CD4-positive, alpha-beta T cell (primary cell): ENCODE measurements at regions not wholly inside any gene's neighbourhood (a gene's known extent, or its start where the extent isn't known, plus 50 kb on each side); places are given as distances from the start of the nearest gene placed in this dataset.

Experiments used
- ATAC-seq: fragments of 200-7000 bp; cut with Tn5 transposase; one replicate; pipeline ENCODE4 v1.10.0; 2022; ENCODE audit warnings: mild to moderate bottlenecking; ENCODE audit not compliant: poor library complexity
- CTCF ChIA-PET: fragments of 350-600 bp; sonication (Branson Sonifier 250); formaldehyde crosslinking; loops from one replicate; lab custom pipeline; 2021; ENCODE audit warnings: antibody characterized with exemption, inconsistent platforms; lab: Charles Lee
- POLR2A ChIA-PET: fragments of 350-600 bp; sonication (Branson Sonifier 250); formaldehyde crosslinking; loops from one replicate; lab custom pipeline; 2021; ENCODE audit warnings: antibody characterized with exemption, inconsistent platforms; lab: Charles Lee
- DNase-seq, 14 experiments: peaks; one replicate each; pipeline ENCODE4 v3.0.0-alpha.2; 2013 to 2020; ENCODE audit warnings: mixed read lengths in 2 of 14
- H3K27ac ChIP-seq, 2 donors: one replicate each; pipeline versions ENCODE4 v1.5.1 to v1.7.0; 2013; ENCODE audit warnings: low read length in 2 of 2, low read depth in 1 of 2, mild to moderate bottlenecking in 1 of 2
- H3K27me3 ChIP-seq, 2 experiments: 1 replicate in 1 of 2; 2 replicates in 1 of 2; pipeline versions ENCODE4 v1.6.1 to v1.7.0; 2013; ENCODE audit warnings: low read length in 2 of 2, control low read depth in 1 of 2, mild to moderate bottlenecking in 1 of 2, moderate library complexity in 1 of 2; ENCODE audit not compliant: insufficient read depth in 2 of 2, control insufficient read depth in 1 of 2
- H3K36me3 ChIP-seq: one replicate; pipeline ENCODE4 v1.6.1; 2013; ENCODE audit warnings: low read length, control low read depth; ENCODE audit not compliant: insufficient read depth
- H3K4me1 ChIP-seq: one replicate; pipeline ENCODE4 v1.6.1; 2013; ENCODE audit warnings: low read length, control low read depth; ENCODE audit not compliant: insufficient read depth
- H3K4me3 ChIP-seq: one replicate; pipeline ENCODE4 v1.5.1; 2013; ENCODE audit warnings: mild to moderate bottlenecking, low read length, moderate library complexity
- H3K9me3 ChIP-seq, 2 experiments: 1 replicate in 1 of 2; 2 replicates in 1 of 2; pipeline versions ENCODE4 v1.6.1 to v1.7.0; 2013; ENCODE audit warnings: low read length in 2 of 2, mild to moderate bottlenecking in 2 of 2, control low read depth in 1 of 2, moderate library complexity in 1 of 2; ENCODE audit not compliant: control insufficient read depth in 1 of 2, insufficient read depth in 1 of 2
- H3K27ac Mint-ChIP-seq: one replicate; pipeline ENCODE4 v1.8.0; 2020; ENCODE audit warnings: mixed read lengths
- H3K27me3 Mint-ChIP-seq: one replicate; pipeline ENCODE4 v1.8.0; 2021; ENCODE audit warnings: mixed read lengths
- H3K36me3 Mint-ChIP-seq: one replicate; pipeline ENCODE4 v1.8.0; 2021; ENCODE audit warnings: low read depth, mixed read lengths
- H3K4me1 Mint-ChIP-seq: one replicate; pipeline ENCODE4 v1.8.0; 2021; ENCODE audit warnings: low read depth, mixed read lengths
- H3K4me3 Mint-ChIP-seq: one replicate; pipeline ENCODE4 v1.8.0; 2020; ENCODE audit warnings: mild to moderate bottlenecking, mixed read lengths
- H3K9me3 Mint-ChIP-seq: one replicate; pipeline ENCODE4 v1.8.0; 2020; ENCODE audit warnings: mixed read lengths
- intact Hi-C, 2 experiments: fragments of 100-400 bp; cut with DNase I in 1 of 2; cut with micrococcal nuclease in 1 of 2; formaldehyde crosslinking; loops; one replicate each; pipeline versions ENCODE4 v1.15.1 to v1.9.0; 2023 to 2025; cut with DNase I, micrococcal nuclease
- TF ChIP-seq, protein P1 (sequence below): fragments of 200-600 bp; IDR thresholded peaks from one replicate; pipeline ENCODE4 v1.8.0; 2022; ENCODE audit warnings: antibody characterized with exemption, mild to moderate bottlenecking

- CTCF ChIA-PET: no interaction called here
- H3K4me3 Mint-ChIP-seq: no peak overlapping the region
- POLR2A ChIA-PET: no interaction called here
- peaks cover 5% of the 10 kb centered on the region for H3K9me3 Mint-ChIP-seq
- no peak for ATAC-seq
- H3K27me3 ChIP-seq: no peaks in the 10 kb centered on the region
- no peaks in the 10 kb centered on the region for H3K4me1 ChIP-seq
- DNase-seq: no peak
- no peaks in the 10 kb centered on the region for H3K36me3 ChIP-seq
- no peaks in the 10 kb centered on the region for H3K27me3 Mint-ChIP-seq
- no peaks in the 10 kb centered on the region for H3K9me3 ChIP-seq
- no peaks in the 10 kb centered on the region for H3K36me3 Mint-ChIP-seq
- intact Hi-C loops: no loop called here
- no peak overlapping the region for H3K27ac Mint-ChIP-seq
- no peak overlapping the region for H3K27ac ChIP-seq
- TF ChIP-seq, protein P1, sequence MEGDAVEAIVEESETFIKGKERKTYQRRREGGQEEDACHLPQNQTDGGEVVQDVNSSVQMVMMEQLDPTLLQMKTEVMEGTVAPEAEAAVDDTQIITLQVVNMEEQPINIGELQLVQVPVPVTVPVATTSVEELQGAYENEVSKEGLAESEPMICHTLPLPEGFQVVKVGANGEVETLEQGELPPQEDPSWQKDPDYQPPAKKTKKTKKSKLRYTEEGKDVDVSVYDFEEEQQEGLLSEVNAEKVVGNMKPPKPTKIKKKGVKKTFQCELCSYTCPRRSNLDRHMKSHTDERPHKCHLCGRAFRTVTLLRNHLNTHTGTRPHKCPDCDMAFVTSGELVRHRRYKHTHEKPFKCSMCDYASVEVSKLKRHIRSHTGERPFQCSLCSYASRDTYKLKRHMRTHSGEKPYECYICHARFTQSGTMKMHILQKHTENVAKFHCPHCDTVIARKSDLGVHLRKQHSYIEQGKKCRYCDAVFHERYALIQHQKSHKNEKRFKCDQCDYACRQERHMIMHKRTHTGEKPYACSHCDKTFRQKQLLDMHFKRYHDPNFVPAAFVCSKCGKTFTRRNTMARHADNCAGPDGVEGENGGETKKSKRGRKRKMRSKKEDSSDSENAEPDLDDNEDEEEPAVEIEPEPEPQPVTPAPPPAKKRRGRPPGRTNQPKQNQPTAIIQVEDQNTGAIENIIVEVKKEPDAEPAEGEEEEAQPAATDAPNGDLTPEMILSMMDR: no peak
- H3K4me1 Mint-ChIP-seq: no peaks in the 10 kb centered on the region
- no peak overlapping the region for H3K4me3 ChIP-seq
Observed at GRCh38 chr4:136763919-136764318, 768.4 kb downstream of the PCDH18 start.

GRCh38 chr4:136755531-136755916 is 776.8 kb downstream of the PCDH18 start:
- Histone ChIP-seq H3K36me3 (no peaks in the 10 kb centered on the region), H3K4me1 (no peaks in the 10 kb centered on the region), H3K27me3 (no peaks in the 10 kb centered on the region), H3K4me3 (no peak overlapping the region), H3K9me3 (peaks cover 0 to 5% of the 10 kb centered on the region in 2 experiments), H3K27ac (no peak overlapping the region)
- Mint-ChIP-seq H3K36me3 (no peaks in the 10 kb centered on the region), H3K4me1 (no peaks in the 10 kb centered on the region), H3K4me3 (no peak overlapping the region), H3K27ac (no peak overlapping the region), H3K9me3 (no peaks in the 10 kb centered on the region), H3K27me3 (no peaks in the 10 kb centered on the region)
- TF ChIP-seq, protein P1: no peak
- ATAC-seq (no peak), DNase-seq (no peak)
- intact Hi-C loops: no loop called here
- POLR2A ChIA-PET: no interaction called here
- CTCF ChIA-PET: no interaction called here

DNA sequence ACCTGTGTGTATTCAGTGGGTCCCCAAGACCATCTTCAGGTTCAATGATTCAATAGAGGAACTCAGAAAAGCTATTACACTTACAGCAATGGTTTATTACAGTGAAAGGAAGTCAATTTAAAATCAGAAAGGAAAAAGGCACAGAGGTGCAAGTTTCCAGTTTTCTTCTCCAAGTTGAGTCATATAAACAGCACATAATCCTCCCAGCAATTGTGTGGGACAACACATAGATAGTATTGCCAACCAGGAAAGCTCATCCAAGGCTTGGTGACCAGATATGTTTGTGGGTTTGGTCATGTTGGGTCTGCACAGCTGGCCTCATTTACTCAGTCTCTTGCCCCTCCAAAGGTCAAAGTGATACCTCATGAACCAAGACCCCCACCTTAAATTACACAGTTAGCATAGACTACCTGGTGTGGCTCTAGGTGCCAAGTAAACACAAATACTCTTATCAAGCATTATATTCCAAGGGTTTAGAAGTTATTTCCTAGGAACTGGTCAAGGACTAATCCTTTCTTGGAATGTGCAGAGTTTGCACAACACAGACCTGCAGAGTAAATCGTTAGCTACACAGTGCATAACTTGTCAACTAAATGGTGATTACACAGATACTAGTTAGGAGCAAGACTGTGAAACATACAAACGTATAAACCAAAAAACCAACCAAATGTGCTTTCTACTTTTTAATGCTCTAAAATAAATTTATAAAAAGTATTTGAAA is 777.3 kb downstream of the PCDH18 start:
- H3K27ac Mint-ChIP-seq: no peak overlapping the region
- Histone ChIP-seq H3K4me1 (no peaks in the 10 kb centered on the region), H3K27ac (no peak overlapping the region), H3K36me3 (no peaks in the 10 kb centered on the region), H3K9me3 (peaks cover 0 to 5% of the 10 kb centered on the region in 2 experiments), H3K4me3 (no peak overlapping the region), H3K27me3 (no peaks in the 10 kb centered on the region)
- DNase-seq (no peak), ATAC-seq (no peak)
- H3K9me3 Mint-ChIP-seq: peaks cover 3% of the 10 kb centered on the region
- no peaks in the 10 kb centered on the region for H3K36me3 Mint-ChIP-seq
- POLR2A ChIA-PET: no interaction called here
- H3K4me1 Mint-ChIP-seq: no peaks in the 10 kb centered on the region
- CTCF ChIA-PET: no interaction called here
- intact Hi-C loops: no loop called here
- H3K4me3 Mint-ChIP-seq: no peak overlapping the region
- TF ChIP-seq, protein P1: no peak
- no peaks in the 10 kb centered on the region for H3K27me3 Mint-ChIP-seq
